Activated CD8-positive, alpha-beta T cell treated with anti-CD3 and anti-CD28 coated beads, Interleukin-2, amount 10 ng/mL, durations not matched to agents 7 days and 5 days (primary cell): ENCODE measurements at regions not wholly inside any gene's neighbourhood (a gene's known extent, or its start where the extent isn't known, plus 50 kb on each side); places are given as distances from the start of the nearest gene placed in this dataset.

Experiments used
- ATAC-seq: fragments of 150-1000 bp; cut with Tn5 transposase; one replicate; pipeline ENCODE4 v1.10.0; 2021; ENCODE audit warnings: moderate library complexity
- CTCF ChIA-PET: fragments of 350-600 bp; sonication (Branson Sonifier 250); formaldehyde crosslinking; loops from one replicate; lab custom pipeline; 2021; ENCODE audit warnings: antibody characterized with exemption; lab: Charles Lee
- POLR2A ChIA-PET: fragments of 350-600 bp; sonication (Branson Sonifier 250); formaldehyde crosslinking; loops from one replicate; lab custom pipeline; 2021; ENCODE audit warnings: antibody characterized with exemption; lab: Charles Lee
- DNase-seq: peaks from one replicate; pipeline ENCODE4 v3.0.0-alpha.2; 2020
- H3K27ac Mint-ChIP-seq: one replicate; pipeline ENCODE4 v1.8.0; 2021; ENCODE audit warnings: mild to moderate bottlenecking, mixed read lengths
- H3K27me3 Mint-ChIP-seq: one replicate; pipeline ENCODE4 v1.8.0; 2021; ENCODE audit warnings: low read depth, mixed read lengths
- H3K36me3 Mint-ChIP-seq: one replicate; pipeline ENCODE4 v1.8.0; 2021; ENCODE audit warnings: low read depth, mixed read lengths
- H3K4me1 Mint-ChIP-seq: one replicate; pipeline ENCODE4 v1.8.0; 2021; ENCODE audit warnings: low read depth, mixed read lengths
- H3K4me3 Mint-ChIP-seq: one replicate; pipeline ENCODE4 v1.8.0; 2021; ENCODE audit warnings: mild to moderate bottlenecking, mixed read lengths
- H3K9me3 Mint-ChIP-seq: one replicate; pipeline ENCODE4 v1.8.0; 2022; ENCODE audit warnings: mixed read lengths; ENCODE audit not compliant: insufficient read depth

DNA sequence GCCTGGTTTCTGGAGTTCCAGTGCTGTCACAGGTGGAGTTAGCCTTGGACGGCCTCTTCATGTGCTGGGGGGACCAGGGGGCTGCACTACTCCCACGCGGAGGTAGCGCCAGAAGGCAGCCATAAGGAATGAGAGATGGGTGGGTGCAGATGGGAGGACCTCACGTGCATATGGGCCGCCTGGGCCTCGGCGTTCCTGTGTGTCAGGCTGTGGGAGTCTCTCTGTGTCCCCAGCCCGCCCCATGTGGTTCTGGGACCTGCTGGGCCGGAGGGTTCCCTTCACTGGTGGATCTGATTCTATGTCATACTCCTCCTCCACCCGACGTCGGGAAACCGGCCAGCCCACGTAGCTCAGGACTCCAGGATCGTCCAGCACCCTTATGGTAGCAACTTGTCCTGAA is 149.0 kb upstream of the SOX1 start:
- ChIA-PET CTCF (no interaction called here), POLR2A (no interaction called here)
- no peaks in the 10 kb centered on the region for H3K9me3 Mint-ChIP-seq
- H3K36me3 Mint-ChIP-seq: no peaks in the 10 kb centered on the region
- H3K4me3 Mint-ChIP-seq: no peak overlapping the region
- H3K4me1 Mint-ChIP-seq: no peaks in the 10 kb centered on the region
- DNase-seq: no peak
- H3K27ac Mint-ChIP-seq: no peak overlapping the region
- H3K27me3 Mint-ChIP-seq: no peaks in the 10 kb centered on the region
- ATAC-seq: no peak

DNA sequence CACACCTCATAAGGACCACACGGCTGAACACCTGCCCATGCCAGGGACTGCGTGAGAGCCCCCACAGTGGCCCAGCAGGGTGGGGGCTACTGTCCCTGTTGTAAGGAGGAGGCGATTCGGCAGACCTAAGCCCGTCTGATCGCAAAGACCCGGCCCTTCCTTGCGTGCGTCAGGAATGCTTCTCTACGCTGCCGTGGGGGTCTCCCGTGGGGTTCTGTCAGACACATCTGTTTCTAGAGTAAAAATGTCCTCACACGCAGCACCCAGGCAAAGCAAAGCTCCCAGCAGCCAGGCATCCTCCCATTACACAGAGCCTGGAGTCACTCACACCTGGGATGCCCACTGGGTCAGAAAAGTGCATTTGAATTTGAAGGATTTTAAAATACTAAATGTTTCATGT is 147.7 kb upstream of the SOX1 start:
- H3K27ac Mint-ChIP-seq: no peak overlapping the region
- DNase-seq (no peak), ATAC-seq (no peak)
- H3K27me3 Mint-ChIP-seq: no peaks in the 10 kb centered on the region
- CTCF ChIA-PET: no interaction called here
- no peaks in the 10 kb centered on the region for H3K4me1 Mint-ChIP-seq
- H3K4me3 Mint-ChIP-seq: no peak overlapping the region
- no peaks in the 10 kb centered on the region for H3K9me3 Mint-ChIP-seq
- no peaks in the 10 kb centered on the region for H3K36me3 Mint-ChIP-seq
- POLR2A ChIA-PET: no interaction called here

- ChIA-PET CTCF (no interaction called here), POLR2A (no interaction called here)
- Mint-ChIP-seq H3K27me3 (no peaks in the 10 kb centered on the region), H3K9me3 (no peaks in the 10 kb centered on the region), H3K4me3 (no peak overlapping the region), H3K4me1 (no peaks in the 10 kb centered on the region), H3K36me3 (no peaks in the 10 kb centered on the region), H3K27ac (no peak overlapping the region)
- ATAC-seq: no peak
- DNase-seq: no peak
These were observed 147.1 kb upstream of the SOX1 start for GRCh38 chr13:111919849-111920248.

DNA sequence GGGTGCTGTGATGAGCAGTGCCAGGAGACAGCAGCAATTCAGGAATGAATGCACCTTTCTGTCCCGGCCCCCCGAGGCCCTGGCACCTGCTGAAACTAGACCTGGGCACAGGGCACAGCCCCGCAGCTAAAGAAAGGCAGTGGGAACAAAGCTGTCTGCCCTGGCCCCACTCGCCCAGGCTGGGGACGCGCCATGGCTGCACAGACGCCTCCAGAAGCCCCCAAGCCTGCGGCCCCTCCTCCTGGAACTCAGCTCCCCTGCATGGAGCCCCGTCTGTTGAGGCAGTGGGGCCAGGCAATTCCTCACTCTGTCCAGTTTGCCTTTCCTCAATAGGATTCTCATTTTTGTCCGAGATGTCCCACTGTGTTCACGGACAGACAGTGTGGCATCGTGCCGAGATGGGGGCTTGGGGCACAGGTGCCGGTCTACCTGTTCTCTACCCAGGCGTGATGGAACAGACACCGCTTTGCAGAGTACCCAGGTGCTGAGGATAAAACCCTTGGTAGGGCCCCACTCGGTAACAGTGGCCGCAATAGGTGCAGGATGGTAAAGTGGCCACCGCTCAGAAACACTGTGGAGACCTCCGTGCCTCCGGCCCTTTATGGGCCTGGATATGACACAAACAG is 146.5 kb upstream of the SOX1 start:
- POLR2A ChIA-PET: no interaction called here
- Mint-ChIP-seq H3K4me3 (no peak overlapping the region), H3K36me3 (no peaks in the 10 kb centered on the region), H3K4me1 (no peaks in the 10 kb centered on the region), H3K9me3 (no peaks in the 10 kb centered on the region), H3K27ac (no peak overlapping the region), H3K27me3 (no peaks in the 10 kb centered on the region)
- DNase-seq (no peak), ATAC-seq (no peak)
- CTCF ChIA-PET: no interaction called here

DNA sequence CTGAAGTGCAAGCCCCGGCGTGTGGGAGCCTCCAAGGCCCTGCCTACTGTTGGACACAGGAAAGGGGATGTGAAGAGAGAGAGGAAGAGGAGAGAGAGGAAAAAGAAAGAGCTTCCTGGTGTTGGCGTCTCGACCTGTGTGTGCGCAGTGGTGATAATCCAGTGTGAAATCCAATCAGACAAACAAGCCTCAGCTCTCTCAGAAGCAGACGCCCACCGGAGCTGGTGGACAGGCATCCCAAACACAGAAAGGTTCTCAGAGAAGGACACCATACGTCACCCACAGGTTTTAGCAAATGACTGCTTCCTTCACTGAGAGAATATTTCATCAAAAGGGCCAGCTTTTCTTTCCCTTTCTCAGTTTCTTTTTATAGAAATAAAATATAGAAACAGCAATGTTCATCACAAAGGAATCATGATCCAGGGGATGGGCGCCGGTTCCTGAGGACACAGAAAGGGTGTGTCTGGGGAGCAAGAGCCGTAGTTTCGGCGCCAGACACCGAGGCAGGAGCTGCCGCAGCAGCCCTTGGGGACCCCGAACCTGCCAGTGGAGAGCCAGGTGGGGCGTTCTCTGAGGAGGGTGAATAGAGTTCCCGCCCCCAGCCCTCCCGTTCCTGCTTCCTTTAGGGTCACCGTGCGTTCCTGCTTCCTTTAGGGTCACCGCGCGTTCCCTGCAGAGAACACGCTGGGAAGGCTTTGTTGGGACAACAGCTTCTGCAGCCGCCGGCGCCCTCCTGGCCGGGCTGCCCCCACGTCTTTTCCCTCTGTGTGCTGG is 145.8 kb upstream of the SOX1 start:
- H3K27ac Mint-ChIP-seq: no peak overlapping the region
- no peaks in the 10 kb centered on the region for H3K4me1 Mint-ChIP-seq
- POLR2A ChIA-PET: no interaction called here

DNA sequence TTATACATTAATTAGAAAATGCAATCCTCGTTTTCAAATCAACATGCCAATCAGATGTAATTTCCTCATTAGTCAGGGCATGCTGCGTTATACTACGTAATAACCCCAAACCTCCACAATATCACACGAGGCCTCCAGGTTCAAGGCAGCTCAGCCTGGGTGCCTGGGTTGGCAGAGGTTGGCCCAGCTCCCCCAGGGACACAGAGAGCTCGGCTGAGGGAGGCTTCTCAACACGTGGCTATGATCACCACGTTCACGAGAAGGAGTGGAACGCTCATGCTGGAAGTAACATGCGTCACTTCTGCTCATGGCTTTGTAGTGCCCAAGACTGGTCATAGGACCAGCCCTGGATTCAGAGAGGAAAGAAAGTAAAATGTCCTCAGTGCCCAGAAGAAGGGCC is 144.9 kb upstream of the SOX1 start:
- POLR2A ChIA-PET: no interaction called here

More for the DNA sequence above, 145.8 kb upstream of the SOX1 start:
- Mint-ChIP-seq H3K4me3 (no peak overlapping the region), H3K36me3 (no peaks in the 10 kb centered on the region), H3K27me3 (no peaks in the 10 kb centered on the region), H3K9me3 (no peaks in the 10 kb centered on the region)
- CTCF ChIA-PET: no interaction called here
- no peak for DNase-seq
- ATAC-seq: no peak

GRCh38 chr13:111923439-111923838 is 143.5 kb upstream of the SOX1 start:
- no peaks in the 10 kb centered on the region for H3K36me3 Mint-ChIP-seq
- no peaks in the 10 kb centered on the region for H3K27me3 Mint-ChIP-seq
- no peaks in the 10 kb centered on the region for H3K4me1 Mint-ChIP-seq
- no peak for ATAC-seq
- no peaks in the 10 kb centered on the region for H3K9me3 Mint-ChIP-seq
- no peak overlapping the region for H3K27ac Mint-ChIP-seq
- DNase-seq: no peak
- no peak overlapping the region for H3K4me3 Mint-ChIP-seq
- ChIA-PET POLR2A (no interaction called here), CTCF (no interaction called here)

More for the DNA sequence above, 144.9 kb upstream of the SOX1 start:
- DNase-seq: no peak
- H3K9me3 Mint-ChIP-seq: no peaks in the 10 kb centered on the region
- H3K36me3 Mint-ChIP-seq: no peaks in the 10 kb centered on the region
- H3K4me1 Mint-ChIP-seq: no peaks in the 10 kb centered on the region
- ATAC-seq: no peak
- H3K27ac Mint-ChIP-seq: no peak overlapping the region
- no peaks in the 10 kb centered on the region for H3K27me3 Mint-ChIP-seq
- H3K4me3 Mint-ChIP-seq: no peak overlapping the region
- CTCF ChIA-PET: no interaction called here

DNA sequence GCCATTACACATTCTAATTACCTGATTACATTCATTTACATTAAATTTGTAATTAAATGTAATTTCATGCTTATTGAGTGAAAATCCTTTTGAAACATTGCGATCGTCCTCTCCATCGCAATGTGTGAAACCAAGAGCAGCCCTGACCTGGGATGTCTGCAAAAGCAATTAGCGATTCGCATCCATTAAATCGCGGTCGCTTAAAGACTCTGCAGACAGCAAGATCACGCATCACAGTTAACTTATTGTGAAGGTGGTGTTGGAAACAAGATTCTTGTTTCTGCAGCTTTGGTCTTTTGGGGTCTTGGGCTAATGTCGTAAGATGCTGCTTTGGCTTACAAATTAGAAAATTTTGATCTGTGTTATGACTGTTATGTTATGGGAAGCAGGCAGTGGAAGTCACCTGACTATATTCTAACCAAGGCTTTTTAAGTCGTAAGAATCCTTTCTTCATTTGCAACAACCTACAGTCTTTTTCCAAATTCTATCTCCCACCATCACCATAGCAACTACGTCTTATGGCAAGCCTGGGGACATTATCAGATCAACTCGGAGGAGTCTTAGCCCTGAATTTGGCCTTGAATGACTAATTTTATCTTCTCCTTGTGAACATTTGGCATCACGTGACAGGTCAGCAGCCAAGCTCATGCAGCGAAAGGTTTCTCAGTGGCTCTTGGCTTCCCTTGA is 142.8 kb upstream of the SOX1 start:
- no peak overlapping the region for H3K4me3 Mint-ChIP-seq
- CTCF ChIA-PET: no interaction called here
- ATAC-seq: no peak
- no peaks in the 10 kb centered on the region for H3K9me3 Mint-ChIP-seq
- DNase-seq: no peak
- H3K36me3 Mint-ChIP-seq: no peaks in the 10 kb centered on the region
- POLR2A ChIA-PET: no interaction called here
- H3K27me3 Mint-ChIP-seq: no peaks in the 10 kb centered on the region
- H3K27ac Mint-ChIP-seq: no peak overlapping the region
- no peaks in the 10 kb centered on the region for H3K4me1 Mint-ChIP-seq

- ChIA-PET CTCF (no interaction called here), POLR2A (no interaction called here)
- H3K4me3 Mint-ChIP-seq: no peak overlapping the region
These were observed 142.3 kb upstream of the SOX1 start for GRCh38 chr13:111924678-111925075.

GRCh38 chr13:111925146-111925875 is 141.6 kb upstream of the SOX1 start:
- Mint-ChIP-seq H3K9me3 (no peaks in the 10 kb centered on the region), H3K27me3 (no peaks in the 10 kb centered on the region), H3K36me3 (no peaks in the 10 kb centered on the region), H3K27ac (no peak overlapping the region), H3K4me3 (no peak overlapping the region), H3K4me1 (no peaks in the 10 kb centered on the region)
- CTCF ChIA-PET: no interaction called here
- no peak for DNase-seq
- no peak for ATAC-seq
- POLR2A ChIA-PET: no interaction called here

More at GRCh38 chr13:111924678-111925075, 142.3 kb upstream of the SOX1 start:
- Mint-ChIP-seq H3K9me3 (no peaks in the 10 kb centered on the region), H3K4me1 (no peaks in the 10 kb centered on the region), H3K27ac (no peak overlapping the region), H3K36me3 (no peaks in the 10 kb centered on the region), H3K27me3 (no peaks in the 10 kb centered on the region)
- DNase-seq (no peak), ATAC-seq (no peak)

DNA sequence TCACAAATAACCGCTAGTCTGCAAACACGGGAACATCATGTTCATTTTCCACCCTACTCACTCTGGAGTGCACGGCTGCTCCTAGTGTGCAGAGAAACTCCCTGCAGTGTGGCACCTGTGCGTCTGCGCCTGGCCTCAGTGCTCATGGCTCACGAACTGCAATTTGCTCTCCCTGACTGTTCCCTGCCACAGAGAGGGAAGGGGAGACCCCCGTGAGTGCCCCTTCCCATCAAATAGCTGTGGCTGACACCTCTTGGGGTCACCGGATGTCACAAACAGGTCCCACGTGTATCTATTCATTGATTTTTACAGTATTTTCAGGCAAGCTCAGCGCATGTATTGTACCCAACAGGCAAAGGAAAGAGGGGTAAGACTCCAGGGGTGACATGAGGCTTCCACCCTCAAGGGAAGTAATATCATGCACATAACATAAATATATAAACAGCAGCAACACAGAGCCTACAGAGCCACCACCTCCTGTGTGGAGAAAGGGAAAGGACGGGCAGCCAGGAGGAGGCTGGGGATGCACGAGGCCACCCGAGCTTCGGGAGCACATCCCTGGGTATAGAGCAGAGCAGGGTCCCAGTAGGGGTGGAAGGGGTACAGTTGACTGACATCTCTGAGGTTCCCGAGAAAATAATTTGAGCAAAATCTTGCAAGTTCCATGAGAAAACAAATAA is 140.3 kb upstream of the SOX1 start:
- Mint-ChIP-seq H3K4me1 (no peaks in the 10 kb centered on the region), H3K27ac (no peak overlapping the region), H3K27me3 (no peaks in the 10 kb centered on the region), H3K9me3 (no peaks in the 10 kb centered on the region), H3K4me3 (no peak overlapping the region), H3K36me3 (no peaks in the 10 kb centered on the region)
- no peak for DNase-seq
- ChIA-PET CTCF (no interaction called here), POLR2A (no interaction called here)
- no peak for ATAC-seq
